Amygdala (tissue), 56 donors: ENCODE measurements at regions not wholly inside any gene's neighbourhood (a gene's known extent, or its start where the extent isn't known, plus 50 kb on each side); places are given as distances from the start of the nearest gene placed in this dataset.
A peak's percentile ranks its signal among the peaks of the same experiment; 100 is the strongest.
"Not testable (repeated sequence)": the region's sequence is repeated elsewhere in the genome, so short reads cannot be mapped to it uniquely, and the experiment has no call there.

ENCODE experiments used
- DNase-seq, 56 donors: peaks; one replicate each; lab custom pipeline; 2025; lab: John Stamatoyannopoulos, UW

DNA sequence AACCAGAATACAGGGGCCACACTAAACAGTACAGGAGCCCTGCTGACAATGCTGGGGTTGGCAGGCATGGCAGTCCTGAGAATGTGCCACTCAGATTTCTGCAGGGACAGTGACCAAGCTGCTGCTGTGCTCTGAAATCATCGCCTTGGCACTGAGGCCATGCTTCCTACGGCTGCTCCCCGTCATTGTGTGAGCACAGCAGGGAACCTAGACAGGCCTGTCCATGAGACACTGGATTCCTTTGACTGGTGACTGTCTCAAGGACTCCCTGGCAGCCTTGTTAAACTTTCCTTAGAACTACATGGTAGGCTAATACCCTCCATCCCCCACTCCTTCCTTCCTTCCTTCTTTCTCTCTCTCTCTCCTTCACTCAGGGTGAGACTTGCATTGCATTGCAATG, 111.4 kb downstream of the LUZP4 start:
- peak in 8 of 56 donors; percentile 0 to 4 (median 2) for DNase-seq

DNA sequence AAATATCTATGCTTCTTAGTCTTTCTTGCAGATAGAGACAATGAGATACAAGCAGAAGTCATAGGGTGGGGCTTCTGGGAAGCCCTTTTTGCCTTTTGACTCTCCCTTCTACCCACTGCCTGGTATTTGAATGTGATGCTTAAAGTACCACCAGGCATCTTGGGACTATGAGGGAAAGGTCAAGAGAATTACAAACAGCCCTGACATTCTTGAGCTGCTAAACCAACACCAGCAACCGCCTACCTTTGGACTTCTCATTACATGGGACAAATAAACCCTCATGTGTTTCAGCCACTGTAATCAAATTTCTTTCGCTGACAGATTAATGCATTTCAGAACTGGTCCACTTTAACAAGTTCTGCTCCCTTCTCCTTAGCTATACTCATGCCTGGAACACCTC, 112.8 kb downstream of the LUZP4 start:
- no peak for DNase-seq

DNA sequence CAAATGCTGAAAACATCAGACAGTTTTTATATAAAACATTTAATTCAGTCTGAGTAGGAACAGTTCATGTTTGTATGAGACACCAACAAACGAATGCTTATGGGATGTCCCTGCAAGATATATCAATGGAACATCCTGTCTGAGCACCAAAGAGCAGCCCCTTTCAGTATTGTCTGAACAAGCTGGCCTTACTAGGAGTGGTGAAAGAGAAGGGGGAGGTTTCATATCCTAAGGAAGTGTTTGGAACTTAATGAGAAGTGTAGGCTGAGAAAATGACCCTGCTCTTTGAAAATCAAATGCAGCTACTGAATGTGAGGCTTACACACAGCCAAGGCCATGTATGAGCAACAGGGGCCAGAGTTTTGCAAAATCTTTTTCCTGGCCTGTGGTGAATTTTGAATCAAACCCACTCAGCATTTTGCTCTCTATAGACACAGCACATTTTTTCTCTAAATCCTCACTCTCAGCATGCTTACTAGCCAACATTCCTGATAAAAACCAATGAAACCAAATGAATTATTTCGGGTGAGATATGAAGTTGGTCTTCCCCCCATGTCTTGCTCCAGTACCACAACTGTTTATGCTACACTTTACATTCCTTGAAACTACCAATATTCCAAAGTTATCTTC, 119.4 kb downstream of the LUZP4 start:
- no peak for DNase-seq

DNA sequence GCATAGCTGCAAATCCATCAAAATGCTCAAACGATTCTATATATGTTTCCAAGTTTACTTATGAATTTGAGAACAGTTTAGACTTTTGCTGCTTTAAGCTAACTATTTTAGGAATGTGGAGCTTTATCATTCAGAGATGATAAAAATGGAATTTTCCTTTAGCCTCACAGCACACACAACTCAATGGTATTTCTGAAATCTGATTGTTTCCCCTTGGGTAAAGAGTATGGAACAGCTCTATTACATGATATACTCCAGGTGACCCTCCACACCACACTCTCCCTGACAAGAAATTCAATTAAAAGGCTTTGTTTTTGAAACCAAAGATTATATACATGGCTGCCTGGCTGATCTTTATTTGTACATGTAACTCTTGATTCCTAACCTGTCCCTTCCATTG, 120.0 kb downstream of the LUZP4 start:
- no peak for DNase-seq

DNA sequence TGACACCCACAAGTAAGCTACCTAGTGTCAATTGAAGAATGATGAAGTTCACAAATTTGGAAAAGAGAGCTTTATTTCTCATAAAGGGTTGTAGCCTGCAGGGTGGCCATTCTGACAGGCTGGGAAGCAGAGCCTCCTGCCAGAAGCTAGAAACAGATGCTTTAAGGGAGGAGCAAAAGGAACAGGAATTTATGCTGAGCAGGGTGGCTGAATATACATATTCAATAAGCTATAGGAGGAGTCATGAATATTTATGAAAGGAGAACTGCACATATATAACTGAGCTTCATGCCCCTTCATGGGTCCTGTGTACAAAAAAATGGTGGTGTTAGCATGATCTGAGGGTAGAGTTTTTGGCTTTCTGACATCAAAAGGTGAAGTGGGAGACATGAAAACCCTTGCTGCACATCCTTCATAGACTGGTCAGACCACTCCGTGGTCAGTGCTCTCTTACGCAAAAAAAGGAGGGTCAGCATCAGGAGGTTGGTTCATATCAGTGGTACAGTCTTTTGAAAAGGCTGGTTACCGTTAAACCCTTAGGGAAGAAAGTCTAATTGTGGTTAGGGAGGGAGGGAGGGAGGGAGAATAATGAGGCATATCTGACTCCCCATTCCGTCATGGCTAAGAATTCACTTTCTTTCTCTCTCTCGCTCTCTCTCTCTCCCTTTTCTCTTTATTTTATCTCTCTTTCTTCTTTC, 121.4 kb downstream of the LUZP4 start:
- DNase-seq = no peak

DNA sequence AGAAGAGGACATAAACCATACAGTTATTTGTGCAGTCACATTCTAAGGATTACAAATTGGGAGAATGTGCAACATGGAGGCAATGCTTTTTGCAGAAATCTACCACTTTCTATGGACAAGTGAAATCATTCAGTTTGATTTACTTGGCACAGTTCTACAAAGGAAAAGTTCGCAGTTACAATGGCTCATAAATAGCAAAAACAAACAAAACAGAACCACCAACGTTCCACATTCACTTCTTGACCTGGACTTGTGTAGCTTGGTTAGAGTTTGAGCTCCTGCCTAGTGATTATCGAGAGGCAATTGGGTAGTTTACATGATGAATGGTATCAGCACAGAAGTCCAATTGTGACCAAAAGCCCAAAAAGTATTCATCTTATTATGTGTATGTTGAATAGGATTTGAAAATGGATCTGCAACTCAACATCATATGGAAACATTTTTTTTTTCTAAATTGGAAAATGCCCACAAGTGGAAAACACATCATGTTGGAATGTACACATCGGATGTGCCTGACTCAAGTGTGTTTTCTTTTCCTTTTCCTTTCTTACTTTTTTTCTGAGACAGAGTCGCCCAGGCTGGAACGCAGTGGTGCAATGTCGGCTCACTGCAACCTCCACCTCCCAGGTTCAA, 123.8 kb downstream of the LUZP4 start:
- no peak for DNase-seq

DNA sequence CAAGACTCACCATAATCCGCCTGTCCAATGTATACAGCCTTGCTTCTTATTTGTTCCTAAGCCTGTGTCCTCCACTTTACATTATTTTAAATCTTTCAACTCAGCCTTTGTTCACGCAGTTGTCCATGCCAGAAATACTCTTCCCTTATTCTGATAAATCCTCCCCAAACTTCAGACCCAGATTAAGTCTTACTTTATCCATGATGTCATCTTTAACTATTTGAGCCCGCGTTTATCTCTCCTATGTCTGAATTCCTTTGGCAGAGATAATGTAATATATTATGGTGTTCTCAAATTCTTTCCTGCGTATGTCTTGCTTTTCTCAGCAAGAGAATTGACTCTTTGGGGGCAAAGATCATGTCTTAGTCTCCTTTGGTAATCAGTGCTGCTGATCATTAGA, 129.6 kb downstream of the LUZP4 start:
- DNase-seq = no peak

DNA sequence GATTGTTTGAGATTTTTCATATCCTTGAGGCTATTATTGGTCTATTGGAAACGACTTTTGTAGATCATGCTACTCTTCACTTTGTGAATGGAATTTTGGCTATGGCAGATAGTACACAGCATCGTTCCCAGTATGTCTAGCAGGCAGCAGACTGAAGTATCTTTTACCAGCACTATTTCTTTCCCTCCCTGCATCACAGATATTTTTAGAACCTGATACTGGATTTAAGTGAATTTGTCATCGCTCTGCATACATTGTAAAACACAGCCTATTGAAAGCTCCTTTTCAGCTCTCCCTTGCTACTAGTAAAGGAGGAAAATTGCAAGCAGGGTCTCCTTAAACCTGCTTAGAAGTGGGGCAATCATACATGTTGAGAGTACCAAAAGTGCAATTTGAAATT, 133.6 kb downstream of the LUZP4 start:
- no peak for DNase-seq

DNA sequence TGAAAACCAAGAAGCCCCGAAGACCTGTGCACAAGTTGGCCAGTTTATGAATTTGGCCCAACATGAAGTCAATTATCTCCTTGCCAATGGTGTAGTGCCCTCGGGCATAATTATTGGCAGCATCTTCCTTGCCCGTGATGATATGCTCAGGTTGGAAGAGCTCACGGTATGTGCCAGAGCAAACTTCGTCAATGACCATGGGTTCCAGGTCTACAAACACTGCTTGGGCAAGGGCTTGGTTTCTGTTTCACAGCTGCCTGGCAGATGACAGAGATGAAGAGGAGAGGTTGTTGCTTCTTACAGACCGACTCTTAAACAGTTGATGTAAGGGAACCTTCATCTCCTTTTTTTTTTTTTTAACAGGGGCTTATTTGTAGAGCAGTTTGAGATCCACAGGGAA, 135.6 kb upstream of the PLS3 start:
- DNase-seq = no peak

DNA sequence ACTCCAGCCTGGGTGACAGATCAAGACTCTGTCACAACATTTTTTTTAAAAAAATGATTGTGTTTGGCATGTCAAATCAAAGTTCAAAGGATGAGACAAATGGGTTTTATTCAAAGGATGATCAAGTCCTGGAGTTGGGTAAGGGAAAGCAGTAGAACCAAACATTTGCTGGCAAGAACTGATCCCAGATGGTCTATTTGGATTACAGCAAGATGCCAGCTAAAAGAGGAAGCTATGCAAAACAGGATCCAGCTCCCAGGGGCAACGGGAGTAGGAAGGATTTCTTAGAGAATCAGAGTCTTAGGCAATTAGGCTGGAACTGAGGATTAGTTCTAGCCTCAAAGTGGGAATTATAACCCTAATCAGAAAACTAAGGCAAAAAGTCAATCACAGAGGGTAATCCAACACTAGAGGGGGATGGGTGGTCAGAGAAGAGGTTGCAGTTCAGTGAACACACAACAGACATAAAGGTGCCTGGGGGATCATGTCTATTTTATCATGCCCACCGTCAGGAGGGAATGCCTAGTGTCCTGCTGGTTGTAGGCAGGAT, 133.0 kb upstream of the PLS3 start:
- no peak for DNase-seq

DNA sequence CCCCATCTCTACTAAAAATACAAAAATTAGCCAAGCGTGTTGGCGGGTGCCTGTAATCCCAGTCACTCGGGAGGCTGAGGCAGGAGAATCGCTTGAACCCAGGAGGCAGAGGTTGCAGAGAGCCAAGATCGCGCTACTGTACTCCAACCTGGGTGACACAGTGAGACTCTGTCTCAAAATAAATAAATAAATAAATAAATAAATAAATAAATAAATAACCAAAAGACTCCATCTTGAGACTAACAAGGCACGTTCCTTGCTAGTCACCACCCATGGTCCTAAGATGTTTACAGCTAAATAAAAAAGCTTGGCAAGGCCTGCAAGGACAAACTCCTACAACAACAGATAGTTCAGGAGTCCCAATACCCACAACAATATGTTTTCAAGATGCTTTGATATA, 126.1 kb upstream of the PLS3 start:
- not testable (repeated sequence) for DNase-seq

DNA sequence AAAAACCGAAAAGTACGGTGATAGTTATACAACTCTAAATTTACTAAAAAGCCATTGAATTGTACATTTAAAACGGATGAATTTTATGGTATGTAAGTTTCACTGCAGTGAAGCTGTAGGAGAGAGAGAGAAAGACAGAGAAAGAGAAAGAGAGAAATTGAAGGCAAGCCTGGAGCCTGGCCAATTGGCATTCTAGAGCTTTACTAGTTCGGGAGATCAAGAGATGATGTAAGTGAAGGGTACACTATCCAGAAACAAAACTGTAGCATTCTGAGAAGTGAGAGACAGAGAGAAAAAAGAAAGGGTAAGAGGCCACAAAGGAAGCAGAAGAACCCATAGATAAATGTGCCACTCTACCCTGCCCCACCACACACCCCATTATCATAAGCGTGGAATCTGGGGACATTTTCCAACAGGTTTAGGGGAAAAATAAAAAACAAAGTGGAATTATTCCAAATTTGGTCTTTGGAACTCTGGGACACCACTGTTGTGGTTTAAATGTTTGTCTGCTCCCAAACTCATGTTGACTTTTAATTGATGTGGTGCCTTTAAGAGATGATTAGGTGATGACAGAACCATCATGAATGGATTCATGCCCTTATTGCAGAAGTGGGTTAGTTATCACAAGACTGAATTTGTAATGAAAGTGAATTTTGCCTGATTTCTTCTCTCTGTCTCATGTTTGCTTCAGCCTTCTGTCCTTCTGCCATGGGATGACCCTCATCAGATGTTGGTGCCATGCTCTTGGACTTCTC, 123.0 kb upstream of the PLS3 start:
- no peak for DNase-seq

DNA sequence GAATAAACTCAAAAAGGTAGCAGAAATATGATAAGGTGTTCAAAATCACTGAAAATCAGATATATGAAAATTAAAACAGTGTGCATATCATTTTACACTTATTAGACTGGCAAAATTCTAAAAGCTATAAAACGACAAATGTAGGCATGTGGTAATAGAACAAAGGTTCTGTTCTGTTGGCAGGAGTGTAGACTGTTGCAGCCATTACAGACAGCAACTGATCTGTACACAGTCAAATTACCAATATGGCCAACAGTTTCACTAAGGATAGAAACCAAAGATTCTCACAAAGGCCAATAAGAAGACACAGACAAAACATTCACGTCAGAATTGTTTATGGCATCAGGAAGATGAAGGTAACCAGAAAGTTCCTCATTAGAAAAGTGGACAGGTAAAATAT, 112.8 kb upstream of the PLS3 start:
- DNase-seq = no peak

DNA sequence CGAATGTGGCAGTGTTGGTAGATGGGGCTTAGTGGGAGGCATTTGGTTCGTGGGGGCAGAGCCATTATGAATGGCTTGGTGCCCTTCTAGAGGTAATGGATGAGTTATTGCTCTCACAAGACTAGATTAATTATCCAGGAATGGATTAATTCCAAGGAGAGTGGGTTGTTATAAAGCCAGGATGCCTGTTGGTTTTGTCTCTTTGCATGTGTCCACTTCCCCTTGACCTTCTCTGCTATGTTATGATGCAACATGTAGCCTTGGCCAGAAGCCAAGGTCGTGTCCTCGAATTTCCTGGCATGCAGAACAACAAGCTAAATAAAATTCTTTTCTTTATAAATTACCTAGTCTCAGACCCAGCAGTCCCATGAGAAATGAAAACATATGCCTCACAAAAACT, 111.2 kb upstream of the PLS3 start:
- DNase-seq = no peak

DNA sequence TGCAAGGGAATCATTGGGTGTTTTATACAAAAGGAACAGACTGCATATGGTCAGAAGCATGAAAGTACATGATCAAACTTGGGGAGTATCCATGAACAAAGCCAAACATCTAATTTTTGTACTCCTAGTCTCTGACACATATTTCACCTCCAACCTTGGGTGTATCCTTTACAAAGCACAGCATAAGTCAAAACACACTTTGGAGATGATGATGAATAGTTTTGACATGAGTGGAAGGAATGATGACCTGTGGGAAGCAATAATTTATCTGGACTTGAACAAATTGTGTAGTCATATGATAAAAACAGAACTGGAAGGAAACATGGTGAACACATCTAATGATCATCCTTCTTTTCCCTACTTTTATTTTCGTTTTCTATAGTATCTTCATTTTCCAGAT, 108.7 kb upstream of the PLS3 start:
- no peak for DNase-seq

DNA sequence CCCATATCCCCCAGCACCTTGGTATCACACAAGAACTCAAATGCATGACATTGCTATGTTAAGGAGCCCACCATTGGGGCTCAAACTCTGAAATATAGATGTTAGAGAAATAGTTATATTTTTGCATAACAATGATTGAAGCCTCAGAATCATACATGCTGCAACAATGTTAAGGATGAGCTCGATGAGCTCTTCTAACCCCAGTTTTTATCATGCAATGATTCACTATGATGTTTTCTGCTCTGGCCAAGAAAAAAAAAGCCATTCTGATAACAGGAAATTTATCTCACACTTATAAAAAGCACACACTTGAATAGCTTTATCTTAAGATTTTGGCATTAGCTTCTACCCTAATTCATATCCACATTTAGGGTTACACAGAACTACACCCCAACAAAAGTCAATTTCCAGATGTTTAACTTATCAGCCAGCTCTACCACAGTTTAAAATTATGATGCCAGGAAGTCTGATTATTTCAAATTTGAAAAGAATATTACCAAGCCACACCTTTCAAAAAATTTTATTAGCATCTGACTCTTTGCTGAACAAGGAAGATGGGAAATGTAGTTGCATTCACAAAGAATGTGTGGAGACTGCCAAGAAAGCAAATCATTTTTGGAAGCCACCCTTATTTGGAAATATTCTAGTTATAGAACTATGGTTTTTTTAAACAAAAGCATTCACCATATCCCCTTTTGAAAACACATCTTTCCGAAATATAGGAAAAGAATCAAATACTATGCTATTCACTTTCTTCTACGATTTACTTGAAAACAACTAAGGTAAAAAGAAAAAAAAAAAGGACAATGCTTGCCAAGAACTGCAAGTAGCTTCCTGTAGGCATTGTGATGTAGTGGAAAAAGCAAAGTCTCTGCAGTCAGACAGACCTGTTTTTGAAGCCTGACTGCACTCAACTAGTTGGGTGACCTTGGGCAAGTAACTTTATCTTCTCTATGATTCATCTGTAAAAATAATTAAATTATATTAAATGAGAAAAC, 100.8 kb upstream of the PLS3 start:
- DNase-seq = no peak

DNA sequence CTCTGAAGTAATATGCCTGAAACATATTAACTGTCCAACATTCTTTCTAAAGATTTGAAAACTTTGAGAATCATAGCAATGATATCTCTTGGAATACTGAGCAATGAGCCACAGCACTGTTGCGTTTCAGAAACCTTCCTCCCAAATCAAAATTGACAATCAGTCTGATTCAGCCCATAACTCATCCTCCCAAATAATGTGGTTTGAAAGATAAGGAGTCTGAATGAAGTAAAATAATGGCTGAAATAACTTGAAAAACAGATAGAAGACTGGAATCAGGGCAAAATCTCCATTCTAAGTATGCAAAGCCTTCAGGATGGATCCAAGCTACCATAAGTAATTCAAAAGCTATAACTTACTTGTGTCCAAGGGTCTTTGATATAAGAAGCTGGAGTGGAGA, 98.6 kb upstream of the PLS3 start:
- no peak for DNase-seq

DNA sequence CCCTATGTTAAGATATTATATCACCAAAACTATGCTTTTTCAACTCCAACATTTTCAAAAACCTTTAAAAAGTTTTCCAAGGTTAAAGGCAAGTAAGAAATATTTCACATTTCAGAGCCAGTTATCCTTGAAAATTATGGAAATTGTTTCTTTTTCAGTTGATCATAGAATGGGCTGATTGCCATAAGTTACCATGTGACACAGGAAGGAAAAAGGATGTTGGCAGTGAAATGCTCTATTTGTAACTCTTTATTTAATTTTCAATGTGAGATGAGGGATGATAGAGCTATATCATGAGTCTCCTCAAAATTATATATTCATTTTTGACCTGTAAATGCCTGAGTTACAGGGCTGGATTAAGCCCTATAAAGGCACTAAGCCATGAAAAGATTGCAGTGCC, 93.0 kb upstream of the PLS3 start:
- DNase-seq = no peak

DNA sequence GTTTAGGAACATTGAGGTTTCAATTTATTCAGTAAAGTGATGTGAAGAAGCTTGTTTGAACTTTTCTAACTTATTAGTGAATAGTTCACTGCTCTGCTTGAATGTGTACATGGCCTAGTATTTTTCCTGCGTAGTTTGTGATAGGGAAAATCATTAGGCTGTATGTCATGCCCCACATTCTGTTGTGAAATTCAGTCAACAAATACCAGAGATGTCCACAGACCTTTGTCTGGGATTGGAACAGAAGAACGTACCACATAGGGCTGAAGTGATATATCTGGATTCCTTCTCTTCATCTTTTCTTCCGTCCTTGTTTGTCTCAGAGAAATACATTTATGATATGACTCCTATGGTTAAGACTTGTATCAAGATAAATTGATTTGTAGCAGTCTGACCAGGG, 88.8 kb upstream of the PLS3 start:
- no peak for DNase-seq

DNA sequence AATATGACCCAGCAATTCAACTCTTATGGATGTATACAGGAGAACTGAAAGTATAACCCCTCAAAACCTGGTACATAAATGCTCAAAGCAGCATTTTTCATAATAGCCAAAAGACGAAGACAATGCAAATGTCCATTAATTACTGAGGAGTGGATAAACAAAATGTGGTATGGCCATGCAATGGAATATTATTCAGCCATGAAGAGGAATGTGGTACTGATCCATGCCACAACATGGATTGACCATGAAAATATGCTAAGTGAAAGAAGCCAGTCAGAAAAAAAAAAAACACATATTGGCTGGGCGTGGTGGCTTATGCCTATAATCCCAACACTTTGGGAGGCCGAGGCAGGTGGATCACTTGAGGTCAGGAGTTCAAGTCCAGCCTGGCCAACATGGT, 74.5 kb upstream of the PLS3 start:
- DNase-seq = no peak
